ENCODE measurements at regions not wholly inside any gene's neighbourhood (a gene's known extent, or its start where the extent isn't known, plus 50 kb on each side); places are given as distances from the start of the nearest gene placed in this dataset.
A peak's percentile ranks its signal among the peaks of the same experiment; 100 is the strongest.

GRCh38 chr22:49094858-49095257 lies 732.8 kb downstream of the BRD1 start:
- H3K9me3 ChIP-seq (ENCODE audit: low read length): no peaks in the 10 kb centered on the region
- Mint-ChIP-seq H3K4me1 (no peaks in the 10 kb centered on the region), H3K9me3 (no peaks in the 10 kb centered on the region), H3K27ac (no peak overlapping the region), H3K4me3 (no peak overlapping the region), H3K36me3 (no peaks in the 10 kb centered on the region), H3K27me3 (peaks cover 3 to 10% of the 10 kb centered on the region in 2 donors)
- no peak overlapping the region for H3K4me3 ChIP-seq (ENCODE audit: low read length)
- no peak overlapping the region for H3K27ac ChIP-seq (ENCODE audit: low read depth, low read length)
- ChIA-PET POLR2A (no interaction called here), CTCF (no interaction called here)
- no peaks in the 10 kb centered on the region for H3K36me3 ChIP-seq (ENCODE audit: insufficient read depth, low read length)
- DNase-seq: no peak
- no peaks in the 10 kb centered on the region for H3K27me3 ChIP-seq (ENCODE audit: insufficient read depth, low read length, poor library complexity, severe bottlenecking)
- H3K4me1 ChIP-seq (ENCODE audit: insufficient read depth, low read length): no peaks in the 10 kb centered on the region

GRCh38 chr22:49094151-49094550 lies 733.5 kb downstream of the BRD1 start:
- ChIA-PET CTCF (no interaction called here), POLR2A (no interaction called here)
- Mint-ChIP-seq H3K36me3 (no peaks in the 10 kb centered on the region), H3K4me3 (no peak overlapping the region), H3K9me3 (no peaks in the 10 kb centered on the region), H3K27ac (peak overlapping the region in 1 of 8 donors; percentile 26), H3K27me3 (peaks cover under 1 to 8% of the 10 kb centered on the region in 2 donors), H3K4me1 (no peaks in the 10 kb centered on the region)
- H3K36me3 ChIP-seq (ENCODE audit: insufficient read depth, low read length): no peaks in the 10 kb centered on the region
- no peaks in the 10 kb centered on the region for H3K9me3 ChIP-seq (ENCODE audit: low read length)
- no peak overlapping the region for H3K27ac ChIP-seq (ENCODE audit: low read depth, low read length)
- DNase-seq: no peak
- no peak overlapping the region for H3K4me3 ChIP-seq (ENCODE audit: low read length)
- H3K27me3 ChIP-seq (ENCODE audit: insufficient read depth, low read length, poor library complexity, severe bottlenecking): no peaks in the 10 kb centered on the region
- H3K4me1 ChIP-seq (ENCODE audit: insufficient read depth, low read length): no peaks in the 10 kb centered on the region

GRCh38 chr22:49093192-49093880 lies 734.3 kb downstream of the BRD1 start:
- no peaks in the 10 kb centered on the region for H3K9me3 Mint-ChIP-seq
- Histone ChIP-seq H3K36me3 (ENCODE audit: insufficient read depth, low read length) (no peaks in the 10 kb centered on the region), H3K27me3 (ENCODE audit: insufficient read depth, low read length, poor library complexity, severe bottlenecking) (no peaks in the 10 kb centered on the region), H3K4me3 (ENCODE audit: low read length) (no peak overlapping the region), H3K4me1 (ENCODE audit: insufficient read depth, low read length) (no peaks in the 10 kb centered on the region), H3K27ac (ENCODE audit: low read depth, low read length) (no peak overlapping the region), H3K9me3 (ENCODE audit: low read length) (no peaks in the 10 kb centered on the region)
- no peak for DNase-seq
- POLR2A ChIA-PET: no interaction called here
- H3K4me1 Mint-ChIP-seq: no peaks in the 10 kb centered on the region
- no peaks in the 10 kb centered on the region for H3K36me3 Mint-ChIP-seq
- no peak overlapping the region for H3K4me3 Mint-ChIP-seq
- CTCF ChIA-PET: no interaction called here
- peaks cover 0 to 4% of the 10 kb centered on the region in 2 donors for H3K27me3 Mint-ChIP-seq
- H3K27ac Mint-ChIP-seq: no peak overlapping the region

GRCh38 chr22:49092716-49093115 lies 735.0 kb downstream of the BRD1 start:
- Mint-ChIP-seq H3K27ac (no peak overlapping the region), H3K27me3 (peaks cover 2 to 4% of the 10 kb centered on the region in 2 donors), H3K36me3 (no peaks in the 10 kb centered on the region), H3K4me1 (no peaks in the 10 kb centered on the region), H3K4me3 (no peak overlapping the region), H3K9me3 (no peaks in the 10 kb centered on the region)
- Histone ChIP-seq H3K4me3 (ENCODE audit: low read length) (no peak overlapping the region), H3K36me3 (ENCODE audit: insufficient read depth, low read length) (no peaks in the 10 kb centered on the region), H3K27me3 (ENCODE audit: insufficient read depth, low read length, poor library complexity, severe bottlenecking) (no peaks in the 10 kb centered on the region), H3K4me1 (ENCODE audit: insufficient read depth, low read length) (no peaks in the 10 kb centered on the region), H3K9me3 (ENCODE audit: low read length) (no peaks in the 10 kb centered on the region), H3K27ac (ENCODE audit: low read depth, low read length) (no peak overlapping the region)
- DNase-seq: no peak
- CTCF ChIA-PET: no interaction called here
- POLR2A ChIA-PET: no interaction called here

GRCh38 chr22:49091917-49092545 lies 735.6 kb downstream of the BRD1 start:
- no peak overlapping the region for H3K4me3 Mint-ChIP-seq
- Histone ChIP-seq H3K4me3 (ENCODE audit: low read length) (no peak overlapping the region), H3K27ac (ENCODE audit: low read depth, low read length) (no peak overlapping the region), H3K4me1 (ENCODE audit: insufficient read depth, low read length) (no peaks in the 10 kb centered on the region), H3K27me3 (ENCODE audit: insufficient read depth, low read length, poor library complexity, severe bottlenecking) (no peaks in the 10 kb centered on the region), H3K36me3 (ENCODE audit: insufficient read depth, low read length) (no peaks in the 10 kb centered on the region), H3K9me3 (ENCODE audit: low read length) (no peaks in the 10 kb centered on the region)
- ChIA-PET CTCF (no interaction called here), POLR2A (no interaction called here)
- H3K36me3 Mint-ChIP-seq: no peaks in the 10 kb centered on the region
- H3K9me3 Mint-ChIP-seq: peaks cover 0 to 2% (median 0%) of the 10 kb centered on the region in 5 donors
- no peak for DNase-seq
- no peaks in the 10 kb centered on the region for H3K4me1 Mint-ChIP-seq
- H3K27me3 Mint-ChIP-seq: peaks cover 2 to 9% of the 10 kb centered on the region in 2 donors
- H3K27ac Mint-ChIP-seq: no peak overlapping the region

- ChIA-PET CTCF (no interaction called here), POLR2A (no interaction called here)
- Histone ChIP-seq H3K9me3 (ENCODE audit: low read length) (no peaks in the 10 kb centered on the region), H3K27ac (ENCODE audit: low read depth, low read length) (no peak overlapping the region), H3K4me1 (ENCODE audit: insufficient read depth, low read length) (no peaks in the 10 kb centered on the region), H3K27me3 (ENCODE audit: insufficient read depth, low read length, poor library complexity, severe bottlenecking) (no peaks in the 10 kb centered on the region), H3K36me3 (ENCODE audit: insufficient read depth, low read length) (no peaks in the 10 kb centered on the region), H3K4me3 (ENCODE audit: low read length) (no peak overlapping the region)
- no peaks in the 10 kb centered on the region for H3K36me3 Mint-ChIP-seq
- peak in 1 of 5 donors; percentile 13 for DNase-seq
- no peak overlapping the region for H3K27ac Mint-ChIP-seq
- H3K4me1 Mint-ChIP-seq: no peaks in the 10 kb centered on the region
- peaks cover 2 to 9% of the 10 kb centered on the region in 2 donors for H3K27me3 Mint-ChIP-seq
- H3K4me3 Mint-ChIP-seq: no peak overlapping the region
- peaks cover 0 to 2% (median 0%) of the 10 kb centered on the region in 5 donors for H3K9me3 Mint-ChIP-seq
Measured at GRCh38 chr22:49091451-49091850, 736.2 kb downstream of the BRD1 start.

- no peaks in the 10 kb centered on the region for H3K9me3 ChIP-seq (ENCODE audit: low read length)
- no peaks in the 10 kb centered on the region for H3K4me1 Mint-ChIP-seq
- no peaks in the 10 kb centered on the region for H3K4me1 ChIP-seq (ENCODE audit: insufficient read depth, low read length)
- no peak overlapping the region for H3K4me3 Mint-ChIP-seq
- no peak overlapping the region for H3K27ac Mint-ChIP-seq
- ChIA-PET POLR2A (no interaction called here), CTCF (no interaction called here)
- H3K4me3 ChIP-seq (ENCODE audit: low read length): no peak overlapping the region
- H3K36me3 Mint-ChIP-seq: no peaks in the 10 kb centered on the region
- no peaks in the 10 kb centered on the region for H3K27me3 ChIP-seq (ENCODE audit: insufficient read depth, low read length, poor library complexity, severe bottlenecking)
- H3K9me3 Mint-ChIP-seq: peaks cover 0 to 2% (median 0%) of the 10 kb centered on the region in 5 donors
- DNase-seq: no peak
- H3K36me3 ChIP-seq (ENCODE audit: insufficient read depth, low read length): no peaks in the 10 kb centered on the region
- peaks cover 2 to 13% of the 10 kb centered on the region in 2 donors for H3K27me3 Mint-ChIP-seq
- no peak overlapping the region for H3K27ac ChIP-seq (ENCODE audit: low read depth, low read length)
Measured at GRCh38 chr22:49090853-49091135, 736.9 kb downstream of the BRD1 start.

GRCh38 chr22:49090061-49090852 lies 737.4 kb downstream of the BRD1 start:
- Histone ChIP-seq H3K9me3 (ENCODE audit: low read length) (no peaks in the 10 kb centered on the region), H3K27me3 (ENCODE audit: insufficient read depth, low read length, poor library complexity, severe bottlenecking) (no peaks in the 10 kb centered on the region), H3K36me3 (ENCODE audit: insufficient read depth, low read length) (no peaks in the 10 kb centered on the region), H3K4me1 (ENCODE audit: insufficient read depth, low read length) (no peaks in the 10 kb centered on the region), H3K27ac (ENCODE audit: low read depth, low read length) (no peak overlapping the region), H3K4me3 (ENCODE audit: low read length) (no peak overlapping the region)
- Mint-ChIP-seq H3K27me3 (peaks cover 4 to 14% of the 10 kb centered on the region in 2 donors), H3K9me3 (peaks cover 0 to 2% (median 0%) of the 10 kb centered on the region in 5 donors), H3K36me3 (no peaks in the 10 kb centered on the region), H3K4me1 (no peaks in the 10 kb centered on the region), H3K27ac (no peak overlapping the region), H3K4me3 (no peak overlapping the region)
- CTCF ChIA-PET: no interaction called here
- peak in 1 of 5 donors; percentile 23 for DNase-seq
- POLR2A ChIA-PET: no interaction called here

Data from CD8-positive, alpha-beta memory T cell (primary cell).